OCI-LY3 (cell line): ENCODE measurements at regions not wholly inside any gene's neighbourhood (a gene's known extent, or its start where the extent isn't known, plus 50 kb on each side); places are given as distances from the start of the nearest gene placed in this dataset.

Experiments
- EZH2phosphoT487 ChIP-seq: fragments of 200-600 bp; shearing (Covaris generic); IDR thresholded peaks from 2 replicates; pipeline ENCODE4 v1.6.1; 2018; ENCODE audit warnings: antibody characterized with exemption, mixed run types, low read depth
- TF ChIP-seq, protein P1 (sequence below): fragments of 200-600, 300-600 bp; sonication (generic); IDR thresholded peaks from 2 replicates; pipeline ENCODE4 v1.5.1; 2014; ENCODE audit warnings: antibody characterized with exemption, low read length, low read depth

- TF ChIP-seq, protein P1, sequence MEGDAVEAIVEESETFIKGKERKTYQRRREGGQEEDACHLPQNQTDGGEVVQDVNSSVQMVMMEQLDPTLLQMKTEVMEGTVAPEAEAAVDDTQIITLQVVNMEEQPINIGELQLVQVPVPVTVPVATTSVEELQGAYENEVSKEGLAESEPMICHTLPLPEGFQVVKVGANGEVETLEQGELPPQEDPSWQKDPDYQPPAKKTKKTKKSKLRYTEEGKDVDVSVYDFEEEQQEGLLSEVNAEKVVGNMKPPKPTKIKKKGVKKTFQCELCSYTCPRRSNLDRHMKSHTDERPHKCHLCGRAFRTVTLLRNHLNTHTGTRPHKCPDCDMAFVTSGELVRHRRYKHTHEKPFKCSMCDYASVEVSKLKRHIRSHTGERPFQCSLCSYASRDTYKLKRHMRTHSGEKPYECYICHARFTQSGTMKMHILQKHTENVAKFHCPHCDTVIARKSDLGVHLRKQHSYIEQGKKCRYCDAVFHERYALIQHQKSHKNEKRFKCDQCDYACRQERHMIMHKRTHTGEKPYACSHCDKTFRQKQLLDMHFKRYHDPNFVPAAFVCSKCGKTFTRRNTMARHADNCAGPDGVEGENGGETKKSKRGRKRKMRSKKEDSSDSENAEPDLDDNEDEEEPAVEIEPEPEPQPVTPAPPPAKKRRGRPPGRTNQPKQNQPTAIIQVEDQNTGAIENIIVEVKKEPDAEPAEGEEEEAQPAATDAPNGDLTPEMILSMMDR: no peak
- TF ChIP-seq EZH2phosphoT487: no peak
Measured at GRCh38 chr22:49427941-49428340, 399.7 kb downstream of the BRD1 start.
